ENCODE measurements at regions not wholly inside any gene's neighbourhood (a gene's known extent, or its start where the extent isn't known, plus 50 kb on each side); places are given as distances from the start of the nearest gene placed in this dataset.
A peak's percentile ranks its signal among the peaks of the same experiment; 100 is the strongest.
"Not testable (repeated sequence)": the region's sequence is repeated elsewhere in the genome, so short reads cannot be mapped to it uniquely, and the experiment has no call there.

- DNase-seq = not testable (repeated sequence)
Measured at GRCh38 chr5:62233083-62234046, 72.6 kb upstream of the KIF2A start.

GRCh38 chr5:62236593-62236992 lies 69.4 kb upstream of the KIF2A start:
- DNase-seq = peak in 1 of 2 experiments; percentile 29

- not testable (repeated sequence) for DNase-seq
Measured at GRCh38 chr5:62237944-62238343, 68.1 kb upstream of the KIF2A start.

GRCh38 chr5:62238584-62238983 lies 67.4 kb upstream of the KIF2A start:
- DNase-seq = not testable (repeated sequence)

GRCh38 chr5:62240494-62240893 lies 65.5 kb upstream of the KIF2A start:
- not testable (repeated sequence) for DNase-seq

- not testable (repeated sequence) for DNase-seq
Measured at GRCh38 chr5:62242000-62242399, 64.0 kb upstream of the KIF2A start.

- DNase-seq = not testable (repeated sequence)
Measured at GRCh38 chr5:62243046-62243445, 63.0 kb upstream of the KIF2A start.

GRCh38 chr5:62248192-62248591 lies 57.8 kb upstream of the KIF2A start:
- not testable (repeated sequence) for DNase-seq

- DNase-seq = not testable (repeated sequence)
Measured at GRCh38 chr5:62250085-62250484, 55.9 kb upstream of the KIF2A start.

- not testable (repeated sequence) for DNase-seq
Measured at GRCh38 chr5:62250919-62251318, 55.1 kb upstream of the KIF2A start.

GRCh38 chr5:62252519-62252918 lies 53.5 kb upstream of the KIF2A start:
- DNase-seq = not testable (repeated sequence)

GRCh38 chr5:62255551-62255950 lies 50.5 kb upstream of the KIF2A start:
- not testable (repeated sequence) for DNase-seq

- peak in 1 of 2 experiments; percentile 30 for DNase-seq
Measured at GRCh38 chr5:62256161-62257019, 49.6 kb upstream of the KIF2A start.

All from NCI-H526 (cell line).